ENCODE measurements at regions not wholly inside any gene's neighbourhood (a gene's known extent, or its start where the extent isn't known, plus 50 kb on each side); places are given as distances from the start of the nearest gene placed in this dataset.

GRCh38 chr14:62216121-62216520 is 453.9 kb downstream of the SNAPC1 start:
- no peaks in the 10 kb centered on the region for H3K4me1 ChIP-seq (ENCODE audit: control insufficient read depth, insufficient read depth, low read length)
- no peak overlapping the region for H3K27ac ChIP-seq (ENCODE audit: low read length)
- H3K27me3 ChIP-seq (ENCODE audit: control insufficient read depth, insufficient read depth, low read length), result no peaks in the 10 kb centered on the region
- WGBS (ENCODE audit: insufficient coverage, low lambda C conversion rate), result no CpG with 5 or more reads among the region's 4 CpGs
- H3K4me3 ChIP-seq (ENCODE audit: low read length), result no peak overlapping the region
- DNase-seq, result no peak
- no peaks in the 10 kb centered on the region for H3K36me3 ChIP-seq (ENCODE audit: control insufficient read depth, insufficient read depth, low read length)
- no peaks in the 10 kb centered on the region for H3K9me3 ChIP-seq (ENCODE audit: control insufficient read depth, low read depth, low read length)

GRCh38 chr14:62234849-62235248 is 472.6 kb downstream of the SNAPC1 start:
- no peaks in the 10 kb centered on the region for H3K36me3 ChIP-seq (ENCODE audit: control insufficient read depth, insufficient read depth, low read length)
- H3K27ac ChIP-seq (ENCODE audit: low read length), result no peak overlapping the region
- no peaks in the 10 kb centered on the region for H3K4me1 ChIP-seq (ENCODE audit: control insufficient read depth, insufficient read depth, low read length)
- no peak for DNase-seq
- no peaks in the 10 kb centered on the region for H3K27me3 ChIP-seq (ENCODE audit: control insufficient read depth, insufficient read depth, low read length)
- WGBS (ENCODE audit: insufficient coverage, low lambda C conversion rate), result 83% methylated on average over 1 of the region's 3 CpGs
- no peaks in the 10 kb centered on the region for H3K9me3 ChIP-seq (ENCODE audit: control insufficient read depth, low read depth, low read length)
- H3K4me3 ChIP-seq (ENCODE audit: low read length), result no peak overlapping the region

- WGBS (ENCODE audit: insufficient coverage, low lambda C conversion rate), result 100% methylated on average over 1 of the region's 1 CpG
These were observed 482.0 kb downstream of the SNAPC1 start for GRCh38 chr14:62244221-62244620.

GRCh38 chr14:62247266-62247665 is 485.0 kb downstream of the SNAPC1 start:
- no peaks in the 10 kb centered on the region for H3K36me3 ChIP-seq (ENCODE audit: control insufficient read depth, insufficient read depth, low read length)
- no peaks in the 10 kb centered on the region for H3K4me1 ChIP-seq (ENCODE audit: control insufficient read depth, insufficient read depth, low read length)
- H3K27me3 ChIP-seq (ENCODE audit: control insufficient read depth, insufficient read depth, low read length), result no peaks in the 10 kb centered on the region
- no peak overlapping the region for H3K4me3 ChIP-seq (ENCODE audit: low read length)
- no peaks in the 10 kb centered on the region for H3K9me3 ChIP-seq (ENCODE audit: control insufficient read depth, low read depth, low read length)
- no CpG with 5 or more reads among the region's 4 CpGs for WGBS (ENCODE audit: insufficient coverage, low lambda C conversion rate)
- no peak overlapping the region for H3K27ac ChIP-seq (ENCODE audit: low read length)
- DNase-seq, result no peak

More at GRCh38 chr14:62244221-62244620, 482.0 kb downstream of the SNAPC1 start:
- H3K4me3 ChIP-seq (ENCODE audit: low read length), result no peak overlapping the region
- H3K36me3 ChIP-seq (ENCODE audit: control insufficient read depth, insufficient read depth, low read length), result no peaks in the 10 kb centered on the region
- H3K27ac ChIP-seq (ENCODE audit: low read length), result no peak overlapping the region
- DNase-seq, result no peak
- H3K9me3 ChIP-seq (ENCODE audit: control insufficient read depth, low read depth, low read length), result no peaks in the 10 kb centered on the region
- H3K4me1 ChIP-seq (ENCODE audit: control insufficient read depth, insufficient read depth, low read length), result no peaks in the 10 kb centered on the region
- H3K27me3 ChIP-seq (ENCODE audit: control insufficient read depth, insufficient read depth, low read length), result no peaks in the 10 kb centered on the region

GRCh38 chr14:62251237-62251636 is 489.0 kb downstream of the SNAPC1 start:
- no peaks in the 10 kb centered on the region for H3K4me1 ChIP-seq (ENCODE audit: control insufficient read depth, insufficient read depth, low read length)
- H3K27ac ChIP-seq (ENCODE audit: low read length), result no peak overlapping the region
- no peaks in the 10 kb centered on the region for H3K36me3 ChIP-seq (ENCODE audit: control insufficient read depth, insufficient read depth, low read length)
- no peaks in the 10 kb centered on the region for H3K27me3 ChIP-seq (ENCODE audit: control insufficient read depth, insufficient read depth, low read length)
- whole genome bisulfite sequencing (ENCODE audit: insufficient coverage, low lambda C conversion rate), result 20% methylated on average over 1 of the region's 4 CpGs
- peak; percentile 3 to 35 for DNase-seq
- H3K9me3 ChIP-seq (ENCODE audit: control insufficient read depth, low read depth, low read length), result no peaks in the 10 kb centered on the region
- H3K4me3 ChIP-seq (ENCODE audit: low read length), result no peak overlapping the region

- Histone ChIP-seq H3K27ac (ENCODE audit: low read length) (no peak overlapping the region), H3K4me1 (ENCODE audit: control insufficient read depth, insufficient read depth, low read length) (no peaks in the 10 kb centered on the region), H3K36me3 (ENCODE audit: control insufficient read depth, insufficient read depth, low read length) (no peaks in the 10 kb centered on the region), H3K27me3 (ENCODE audit: control insufficient read depth, insufficient read depth, low read length) (no peaks in the 10 kb centered on the region), H3K4me3 (ENCODE audit: low read length) (no peak overlapping the region), H3K9me3 (ENCODE audit: control insufficient read depth, low read depth, low read length) (no peaks in the 10 kb centered on the region)
- DNase-seq, result no peak
- WGBS (ENCODE audit: insufficient coverage, low lambda C conversion rate), result no CpG with 5 or more reads among the region's 1 CpG
These were observed 491.0 kb downstream of the SNAPC1 start for GRCh38 chr14:62253171-62253570.

- Histone ChIP-seq H3K4me3 (ENCODE audit: low read length) (no peak overlapping the region), H3K27me3 (ENCODE audit: control insufficient read depth, insufficient read depth, low read length) (no peaks in the 10 kb centered on the region), H3K9me3 (ENCODE audit: control insufficient read depth, low read depth, low read length) (no peaks in the 10 kb centered on the region), H3K36me3 (ENCODE audit: control insufficient read depth, insufficient read depth, low read length) (no peaks in the 10 kb centered on the region), H3K27ac (ENCODE audit: low read length) (no peak overlapping the region), H3K4me1 (ENCODE audit: control insufficient read depth, insufficient read depth, low read length) (no peaks in the 10 kb centered on the region)
- 80% methylated on average over 1 of the region's 2 CpGs for WGBS (ENCODE audit: insufficient coverage, low lambda C conversion rate)
- DNase-seq, result no peak
These were observed 491.7 kb downstream of the SNAPC1 start for GRCh38 chr14:62253911-62254310.

- Histone ChIP-seq H3K27ac (ENCODE audit: low read length) (no peak overlapping the region), H3K4me3 (ENCODE audit: low read length) (no peak overlapping the region), H3K9me3 (ENCODE audit: control insufficient read depth, low read depth, low read length) (no peaks in the 10 kb centered on the region), H3K27me3 (ENCODE audit: control insufficient read depth, insufficient read depth, low read length) (no peaks in the 10 kb centered on the region), H3K36me3 (ENCODE audit: control insufficient read depth, insufficient read depth, low read length) (no peaks in the 10 kb centered on the region), H3K4me1 (ENCODE audit: control insufficient read depth, insufficient read depth, low read length) (no peaks in the 10 kb centered on the region)
- DNase-seq, result no peak
- WGBS (ENCODE audit: insufficient coverage, low lambda C conversion rate), result no CpG with 5 or more reads among the region's 6 CpGs
These were observed 507.0 kb downstream of the SNAPC1 start for GRCh38 chr14:62269204-62269603.

GRCh38 chr14:62270236-62270635 is 508.0 kb downstream of the SNAPC1 start:
- Histone ChIP-seq H3K36me3 (ENCODE audit: control insufficient read depth, insufficient read depth, low read length) (no peaks in the 10 kb centered on the region), H3K27ac (ENCODE audit: low read length) (no peak overlapping the region), H3K9me3 (ENCODE audit: control insufficient read depth, low read depth, low read length) (no peaks in the 10 kb centered on the region), H3K27me3 (ENCODE audit: control insufficient read depth, insufficient read depth, low read length) (no peaks in the 10 kb centered on the region), H3K4me3 (ENCODE audit: low read length) (no peak overlapping the region), H3K4me1 (ENCODE audit: control insufficient read depth, insufficient read depth, low read length) (no peaks in the 10 kb centered on the region)
- WGBS (ENCODE audit: insufficient coverage, low lambda C conversion rate), result 89% methylated on average over 1 of the region's 1 CpG
- DNase-seq, result no peak

- no peaks in the 10 kb centered on the region for H3K36me3 ChIP-seq (ENCODE audit: control insufficient read depth, insufficient read depth, low read length)
- no peak for DNase-seq
- H3K27me3 ChIP-seq (ENCODE audit: control insufficient read depth, insufficient read depth, low read length), result no peaks in the 10 kb centered on the region
These were observed 518.1 kb downstream of the SNAPC1 start for GRCh38 chr14:62280366-62280765.

GRCh38 chr14:62283837-62284236 is 521.6 kb downstream of the SNAPC1 start:
- no CpG with 5 or more reads among the region's 4 CpGs for WGBS (ENCODE audit: insufficient coverage, low lambda C conversion rate)
- no peak overlapping the region for H3K27ac ChIP-seq (ENCODE audit: low read length)
- H3K4me1 ChIP-seq (ENCODE audit: control insufficient read depth, insufficient read depth, low read length), result no peaks in the 10 kb centered on the region
- no peaks in the 10 kb centered on the region for H3K27me3 ChIP-seq (ENCODE audit: control insufficient read depth, insufficient read depth, low read length)
- no peaks in the 10 kb centered on the region for H3K9me3 ChIP-seq (ENCODE audit: control insufficient read depth, low read depth, low read length)
- H3K4me3 ChIP-seq (ENCODE audit: low read length), result no peak overlapping the region
- DNase-seq, result no peak
- no peaks in the 10 kb centered on the region for H3K36me3 ChIP-seq (ENCODE audit: control insufficient read depth, insufficient read depth, low read length)

More at GRCh38 chr14:62280366-62280765, 518.1 kb downstream of the SNAPC1 start:
- no peak overlapping the region for H3K27ac ChIP-seq (ENCODE audit: low read length)
- H3K4me3 ChIP-seq (ENCODE audit: low read length), result no peak overlapping the region
- no peaks in the 10 kb centered on the region for H3K9me3 ChIP-seq (ENCODE audit: control insufficient read depth, low read depth, low read length)
- no peaks in the 10 kb centered on the region for H3K4me1 ChIP-seq (ENCODE audit: control insufficient read depth, insufficient read depth, low read length)

All from large intestine (tissue), 3 donors.